ENCODE measurements at regions not wholly inside any gene's neighbourhood (a gene's known extent, or its start where the extent isn't known, plus 50 kb on each side); places are given as distances from the start of the nearest gene placed in this dataset.

DNA sequence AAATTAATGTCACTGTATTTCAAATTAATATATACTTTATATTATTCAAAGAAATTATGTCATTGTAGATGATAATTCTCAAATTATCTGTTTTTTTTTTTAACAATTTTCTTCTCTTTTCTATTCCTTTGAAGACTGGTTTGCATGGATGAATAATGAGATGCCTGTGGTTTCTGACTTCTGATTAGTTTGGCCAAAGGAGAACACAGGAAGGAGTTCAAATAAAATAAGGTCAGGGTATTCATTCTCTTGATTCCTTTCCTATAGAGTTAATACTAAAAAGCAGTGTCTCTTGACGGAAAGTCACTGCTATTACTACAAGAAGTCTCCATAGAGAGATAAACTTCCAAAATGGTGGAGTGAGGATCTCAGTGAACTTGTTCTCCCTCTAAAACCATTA is 279.6 kb upstream of the FTMT start:
- no peak overlapping the region for H3K4me3 ChIP-seq (ENCODE audit: low read depth, low read length)
- ChIA-PET CTCF (no interaction called here), POLR2A (no interaction called here)

DNA sequence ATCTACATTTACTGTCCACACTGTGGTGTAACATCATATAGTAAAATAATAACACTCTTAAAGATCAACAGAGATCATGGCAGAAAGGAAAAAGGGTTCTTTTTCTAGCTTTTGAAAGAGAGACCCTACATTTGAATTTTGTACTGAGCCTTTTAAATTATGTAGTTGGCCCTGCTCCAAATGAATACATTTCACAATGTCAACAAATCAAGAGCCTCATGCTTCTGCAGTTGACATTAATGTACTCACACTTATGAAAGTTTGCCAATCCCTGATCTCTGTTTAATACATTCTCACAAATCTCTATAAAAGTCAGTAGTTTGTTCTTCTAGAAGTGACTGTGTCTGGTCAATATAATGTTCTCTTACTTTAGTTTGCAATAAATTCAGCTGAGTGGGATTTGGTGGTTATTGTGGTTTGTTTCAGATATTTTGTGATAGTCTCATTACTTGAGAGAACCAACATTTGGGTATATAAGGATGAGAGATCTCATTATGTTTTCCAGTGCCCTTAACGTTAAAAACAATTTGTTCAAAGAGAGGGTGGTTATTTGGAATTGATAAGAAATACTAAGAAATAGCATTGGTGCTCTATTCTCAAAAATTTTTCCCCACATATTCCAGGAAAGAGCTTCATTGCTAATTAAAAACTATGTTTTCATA is 277.8 kb upstream of the FTMT start:
- Histone ChIP-seq H3K36me3 (ENCODE audit: control insufficient read depth, insufficient read depth, low read length) (no peaks in the 10 kb centered on the region), H3K4me3 (ENCODE audit: low read depth, low read length) (no peak overlapping the region), H3K27me3 (ENCODE audit: control insufficient read depth, insufficient read depth, low read length) (no peaks in the 10 kb centered on the region)
- ChIA-PET CTCF (interaction anchor here (0.5 kb wide), 1 partner anchor 1708 kb away, joined by 3 read pairs; no protein-coding TSS in a partner anchor), POLR2A (no interaction called here)
- DNase-seq (ENCODE audit: low read depth): no peak
- TF ChIP-seq, protein P1, sequence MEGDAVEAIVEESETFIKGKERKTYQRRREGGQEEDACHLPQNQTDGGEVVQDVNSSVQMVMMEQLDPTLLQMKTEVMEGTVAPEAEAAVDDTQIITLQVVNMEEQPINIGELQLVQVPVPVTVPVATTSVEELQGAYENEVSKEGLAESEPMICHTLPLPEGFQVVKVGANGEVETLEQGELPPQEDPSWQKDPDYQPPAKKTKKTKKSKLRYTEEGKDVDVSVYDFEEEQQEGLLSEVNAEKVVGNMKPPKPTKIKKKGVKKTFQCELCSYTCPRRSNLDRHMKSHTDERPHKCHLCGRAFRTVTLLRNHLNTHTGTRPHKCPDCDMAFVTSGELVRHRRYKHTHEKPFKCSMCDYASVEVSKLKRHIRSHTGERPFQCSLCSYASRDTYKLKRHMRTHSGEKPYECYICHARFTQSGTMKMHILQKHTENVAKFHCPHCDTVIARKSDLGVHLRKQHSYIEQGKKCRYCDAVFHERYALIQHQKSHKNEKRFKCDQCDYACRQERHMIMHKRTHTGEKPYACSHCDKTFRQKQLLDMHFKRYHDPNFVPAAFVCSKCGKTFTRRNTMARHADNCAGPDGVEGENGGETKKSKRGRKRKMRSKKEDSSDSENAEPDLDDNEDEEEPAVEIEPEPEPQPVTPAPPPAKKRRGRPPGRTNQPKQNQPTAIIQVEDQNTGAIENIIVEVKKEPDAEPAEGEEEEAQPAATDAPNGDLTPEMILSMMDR (IDR thresholded peaks at IDR 0.05; ENCODE audit: insufficient read depth, low read depth, low read length): no peak

More for the DNA sequence above, 279.6 kb upstream of the FTMT start:
- Histone ChIP-seq H3K27me3 (ENCODE audit: control insufficient read depth, insufficient read depth, low read length) (no peaks in the 10 kb centered on the region), H3K36me3 (ENCODE audit: control insufficient read depth, insufficient read depth, low read length) (no peaks in the 10 kb centered on the region)
- TF ChIP-seq, protein P1 (IDR thresholded peaks at IDR 0.05; ENCODE audit: insufficient read depth, low read depth, low read length): no peak
- DNase-seq (ENCODE audit: low read depth): no peak

DNA sequence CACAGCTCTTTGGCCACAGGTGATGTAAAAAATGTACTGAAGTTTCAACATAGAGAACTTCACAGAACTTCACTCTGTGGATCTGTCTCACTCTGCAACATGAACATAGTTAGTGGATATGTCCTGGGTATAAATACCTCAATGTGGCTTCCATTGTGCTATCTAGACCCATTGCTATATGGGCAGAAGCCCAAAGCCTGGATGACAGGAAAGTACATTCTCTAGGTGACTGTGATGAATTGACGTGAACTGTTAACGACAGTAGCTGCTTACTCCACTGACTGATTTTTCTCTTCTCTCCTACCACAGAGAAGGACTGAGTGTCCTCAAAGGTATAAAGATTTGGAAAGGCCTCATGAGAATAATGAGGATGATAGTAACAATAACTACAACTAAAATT is 270.1 kb upstream of the FTMT start:
- no peaks in the 10 kb centered on the region for H3K27me3 ChIP-seq (ENCODE audit: control insufficient read depth, insufficient read depth, low read length)
- no peaks in the 10 kb centered on the region for H3K36me3 ChIP-seq (ENCODE audit: control insufficient read depth, insufficient read depth, low read length)
- no peak overlapping the region for H3K4me3 ChIP-seq (ENCODE audit: low read depth, low read length)
- CTCF ChIA-PET: no interaction called here
- POLR2A ChIA-PET: no interaction called here
- DNase-seq (ENCODE audit: low read depth): no peak
- TF ChIP-seq, protein P1 (IDR thresholded peaks at IDR 0.05; ENCODE audit: insufficient read depth, low read depth, low read length): no peak

DNA sequence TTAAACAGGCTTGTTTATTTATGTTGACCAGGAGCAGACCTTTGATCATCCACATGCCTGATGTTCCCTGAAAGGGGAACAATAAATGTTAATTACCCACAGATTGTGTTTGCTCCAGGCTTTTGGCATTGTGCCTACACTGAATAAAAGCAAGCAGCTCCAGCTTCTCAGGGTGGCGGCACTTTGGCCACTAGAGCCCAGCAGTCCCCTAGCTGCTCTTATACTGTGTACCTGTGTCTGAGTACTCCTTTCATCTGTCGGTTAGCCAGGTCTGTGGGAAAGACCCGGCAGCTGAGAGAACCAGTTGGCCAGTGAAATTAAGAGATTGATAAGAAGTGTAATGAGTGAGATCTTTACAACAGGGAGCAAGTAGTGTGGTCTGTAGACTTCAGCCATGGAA is 254.8 kb upstream of the FTMT start:
- Histone ChIP-seq H3K4me3 (ENCODE audit: low read depth, low read length) (no peak overlapping the region), H3K36me3 (ENCODE audit: control insufficient read depth, insufficient read depth, low read length) (no peaks in the 10 kb centered on the region), H3K27me3 (ENCODE audit: control insufficient read depth, insufficient read depth, low read length) (no peaks in the 10 kb centered on the region)
- ChIA-PET POLR2A (no interaction called here), CTCF (no interaction called here)
- no peak for DNase-seq (ENCODE audit: low read depth)
- TF ChIP-seq, protein P1 (IDR thresholded peaks at IDR 0.05; ENCODE audit: insufficient read depth, low read depth, low read length): no peak

DNA sequence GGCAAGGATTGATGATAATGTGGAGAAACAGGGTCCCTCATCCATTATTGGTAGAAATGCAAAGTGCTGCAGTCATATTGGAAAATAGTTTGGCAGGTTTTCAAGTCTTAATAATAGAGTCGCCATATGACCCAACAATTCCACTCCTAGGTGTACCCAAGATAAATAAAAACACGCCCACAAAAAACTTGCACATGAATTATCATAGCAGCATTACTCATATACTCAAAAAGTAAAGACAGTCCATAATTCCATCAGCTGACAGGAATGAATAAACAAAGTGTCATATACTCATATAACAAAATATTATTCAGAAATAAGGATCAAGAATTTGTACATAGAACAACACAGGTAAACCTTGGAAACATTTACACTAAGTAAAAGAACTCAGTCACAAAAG is 242.9 kb upstream of the FTMT start:
- DNase-seq (ENCODE audit: low read depth): no peak
- no peak overlapping the region for H3K4me3 ChIP-seq (ENCODE audit: low read depth, low read length)
- POLR2A ChIA-PET: no interaction called here
- TF ChIP-seq, protein P1 (IDR thresholded peaks at IDR 0.05; ENCODE audit: insufficient read depth, low read depth, low read length): no peak
- CTCF ChIA-PET: no interaction called here
- no peaks in the 10 kb centered on the region for H3K27me3 ChIP-seq (ENCODE audit: control insufficient read depth, insufficient read depth, low read length)
- no peaks in the 10 kb centered on the region for H3K36me3 ChIP-seq (ENCODE audit: control insufficient read depth, insufficient read depth, low read length)
